ENCODE measurements at regions not wholly inside any gene's neighbourhood (a gene's known extent, or its start where the extent isn't known, plus 50 kb on each side); places are given as distances from the start of the nearest gene placed in this dataset.
"Not testable (repeated sequence)": the region's sequence is repeated elsewhere in the genome, so short reads cannot be mapped to it uniquely, and the experiment has no call there.

GRCh38 chrX:110962451-110962850, 133.5 kb upstream of the PAK3 start:
- no peak for DNase-seq

GRCh38 chrX:110955706-110956105, 140.3 kb upstream of the PAK3 start:
- no peak for DNase-seq

GRCh38 chrX:110954428-110955100, 141.4 kb upstream of the PAK3 start:
- no peak for DNase-seq

GRCh38 chrX:110951472-110952269, 144.3 kb upstream of the PAK3 start:
- DNase-seq: no peak

GRCh38 chrX:110944751-110945675, 149.4 kb upstream of the CHRDL1 start:
- no peak for DNase-seq

GRCh38 chrX:110944311-110944750, 148.7 kb upstream of the CHRDL1 start:
- peak; percentile 48 for DNase-seq

- DNase-seq: no peak
Observed at GRCh38 chrX:110941906-110942305, 146.3 kb upstream of the CHRDL1 start.

GRCh38 chrX:110938977-110939732, 143.5 kb upstream of the CHRDL1 start:
- no peak for DNase-seq

- DNase-seq: no peak
Observed at GRCh38 chrX:110924871-110925270, 129.3 kb upstream of the CHRDL1 start.

GRCh38 chrX:110920991-110921390, 125.4 kb upstream of the CHRDL1 start:
- DNase-seq: no peak

- DNase-seq: no peak
Observed at GRCh38 chrX:110915570-110915969, 120.0 kb upstream of the CHRDL1 start.

- no peak for DNase-seq
Observed at GRCh38 chrX:110915111-110915510, 119.5 kb upstream of the CHRDL1 start.

- no peak for DNase-seq
Observed at GRCh38 chrX:110914281-110914680, 118.7 kb upstream of the CHRDL1 start.

- not testable (repeated sequence) for DNase-seq
Observed at GRCh38 chrX:110904747-110905146, 109.1 kb upstream of the CHRDL1 start.

- DNase-seq: no peak
Observed at GRCh38 chrX:110881971-110882370, 86.4 kb upstream of the CHRDL1 start.

GRCh38 chrX:110877326-110877725, 81.7 kb upstream of the CHRDL1 start:
- DNase-seq: no peak

GRCh38 chrX:110871839-110872238, 76.2 kb upstream of the CHRDL1 start:
- no peak for DNase-seq

- DNase-seq: no peak
Observed at GRCh38 chrX:110866421-110866820, 70.8 kb upstream of the CHRDL1 start.

GRCh38 chrX:110863883-110864282, 68.3 kb upstream of the CHRDL1 start:
- no peak for DNase-seq

GRCh38 chrX:110858565-110858964, 62.9 kb upstream of the CHRDL1 start:
- DNase-seq: no peak

GRCh38 chrX:110853610-110854009, 58.0 kb upstream of the CHRDL1 start:
- DNase-seq: peak; percentile 58

- peak; percentile 10 for DNase-seq
Observed at GRCh38 chrX:110852180-110852579, 56.6 kb upstream of the CHRDL1 start.

GRCh38 chrX:110851780-110852179, 56.2 kb upstream of the CHRDL1 start:
- DNase-seq: no peak

Measured in NCI-H1436 (cell line).